Astrocyte of the spinal cord (primary cell): ENCODE measurements at regions not wholly inside any gene's neighbourhood (a gene's known extent, or its start where the extent isn't known, plus 50 kb on each side); places are given as distances from the start of the nearest gene placed in this dataset.

ENCODE experiments used
- DNase-seq: peaks from one replicate; pipeline ENCODE4 v3.0.0; 2011; ENCODE audit warnings: low read depth, low spot score
- H3K4me3 ChIP-seq: 2 replicates; pipeline ENCODE4 v1.5.1; 2011; ENCODE audit warnings: low read depth, mild to moderate bottlenecking, low read length, moderate library complexity
- in situ Hi-C: cut with HindIII; loops from 2 replicates; pipeline ENCODE4 v1.10.0; 2017; ENCODE audit warnings: low sequenced_read_pairs
- TF ChIP-seq, protein P1 (sequence below): IDR thresholded peaks from 2 replicates; pipeline ENCODE4 v1.5.1; 2012; ENCODE audit warnings: low read depth, mild to moderate bottlenecking, low read length, inconsistent platforms

DNA sequence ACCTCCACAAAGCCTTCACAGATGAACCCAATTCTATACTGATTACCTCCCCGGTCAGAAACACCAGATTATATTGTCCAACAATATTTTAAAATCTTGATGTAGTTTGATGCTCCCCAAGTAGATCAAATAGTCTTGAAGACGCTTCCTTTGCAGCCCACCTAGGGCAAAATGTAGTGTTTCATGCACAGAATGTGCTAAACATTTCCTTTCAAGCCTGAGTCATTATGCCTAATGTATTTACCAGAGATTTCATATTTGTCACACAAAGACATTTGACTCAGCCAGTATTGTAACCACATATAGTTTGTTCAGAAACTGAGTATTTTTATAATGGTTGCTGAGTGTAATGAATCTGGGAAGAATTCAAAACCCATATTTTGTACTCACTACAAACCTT lies 1396.8 kb downstream of the LRRC4C start:
- in situ Hi-C loops, result no loop called here
- DNase-seq, result peak; percentile 2
- TF ChIP-seq, protein P1, sequence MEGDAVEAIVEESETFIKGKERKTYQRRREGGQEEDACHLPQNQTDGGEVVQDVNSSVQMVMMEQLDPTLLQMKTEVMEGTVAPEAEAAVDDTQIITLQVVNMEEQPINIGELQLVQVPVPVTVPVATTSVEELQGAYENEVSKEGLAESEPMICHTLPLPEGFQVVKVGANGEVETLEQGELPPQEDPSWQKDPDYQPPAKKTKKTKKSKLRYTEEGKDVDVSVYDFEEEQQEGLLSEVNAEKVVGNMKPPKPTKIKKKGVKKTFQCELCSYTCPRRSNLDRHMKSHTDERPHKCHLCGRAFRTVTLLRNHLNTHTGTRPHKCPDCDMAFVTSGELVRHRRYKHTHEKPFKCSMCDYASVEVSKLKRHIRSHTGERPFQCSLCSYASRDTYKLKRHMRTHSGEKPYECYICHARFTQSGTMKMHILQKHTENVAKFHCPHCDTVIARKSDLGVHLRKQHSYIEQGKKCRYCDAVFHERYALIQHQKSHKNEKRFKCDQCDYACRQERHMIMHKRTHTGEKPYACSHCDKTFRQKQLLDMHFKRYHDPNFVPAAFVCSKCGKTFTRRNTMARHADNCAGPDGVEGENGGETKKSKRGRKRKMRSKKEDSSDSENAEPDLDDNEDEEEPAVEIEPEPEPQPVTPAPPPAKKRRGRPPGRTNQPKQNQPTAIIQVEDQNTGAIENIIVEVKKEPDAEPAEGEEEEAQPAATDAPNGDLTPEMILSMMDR, result no peak
- H3K4me3 ChIP-seq, result no peak overlapping the region

DNA sequence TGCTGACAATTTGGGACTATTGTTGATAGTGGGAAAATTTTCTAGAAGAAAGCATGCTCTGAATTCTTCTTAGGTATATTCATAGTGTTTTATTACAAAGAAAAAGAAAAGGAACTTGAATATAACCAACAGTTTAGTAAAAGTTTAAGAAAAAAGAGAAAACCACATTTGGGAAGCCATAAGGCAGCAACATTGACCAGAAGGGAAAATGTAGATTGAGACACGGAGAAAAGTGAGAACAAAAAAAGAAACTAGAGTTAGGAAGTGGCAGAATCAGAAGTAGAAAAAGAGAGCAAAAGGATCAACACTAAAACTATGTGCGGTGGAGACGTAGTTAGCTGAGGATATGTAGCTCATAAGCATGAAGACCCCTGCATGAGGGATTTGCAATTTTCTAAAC lies 1398.2 kb downstream of the LRRC4C start:
- no peak for DNase-seq
- TF ChIP-seq, protein P1, result no peak
- in situ Hi-C loops, result no loop called here
- H3K4me3 ChIP-seq, result no peak overlapping the region

DNA sequence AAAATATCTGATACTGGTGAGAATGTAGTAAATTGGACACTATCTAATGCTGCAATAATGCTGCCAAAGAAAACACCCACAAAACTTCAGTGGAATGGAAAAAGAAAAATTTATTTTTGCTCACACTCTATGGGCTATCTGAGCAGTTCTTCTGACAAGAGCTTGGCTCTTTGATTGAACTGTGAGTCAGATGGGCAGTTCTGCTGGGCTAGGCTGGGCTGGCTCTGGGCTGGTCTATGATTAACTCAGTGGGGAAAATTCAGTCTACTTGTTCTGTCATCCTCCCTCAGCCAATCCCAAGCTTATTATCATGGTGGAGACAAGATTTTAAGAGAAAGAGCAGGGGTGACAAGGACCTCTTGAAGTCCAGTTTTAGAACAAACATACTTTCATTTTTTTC lies 1404.8 kb downstream of the LRRC4C start:
- no peak overlapping the region for H3K4me3 ChIP-seq
- TF ChIP-seq, protein P1, result no peak
- no peak for DNase-seq
- in situ Hi-C loops, result no loop called here

DNA sequence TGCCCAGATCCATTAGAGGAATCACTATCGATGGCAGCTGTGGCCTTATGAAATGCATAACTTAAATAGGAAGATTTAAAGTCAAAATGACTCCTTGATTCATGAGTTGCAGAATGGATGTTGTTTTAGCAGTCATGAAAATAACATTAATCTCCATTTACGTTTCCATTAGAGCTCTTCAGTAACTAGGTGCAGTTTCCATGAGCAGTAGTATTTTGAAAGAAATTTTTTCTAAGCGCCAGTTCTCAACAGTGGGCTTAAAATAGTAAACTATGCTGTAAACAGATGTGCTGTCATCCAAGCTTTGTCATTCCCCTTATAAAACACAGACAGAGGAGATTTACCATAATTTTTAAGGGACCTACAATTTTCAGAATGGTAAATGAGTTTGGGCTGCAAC lies 1414.1 kb downstream of the LRRC4C start:
- no peak overlapping the region for H3K4me3 ChIP-seq
- no peak for DNase-seq
- in situ Hi-C loops, result no loop called here
- TF ChIP-seq, protein P1, result no peak

DNA sequence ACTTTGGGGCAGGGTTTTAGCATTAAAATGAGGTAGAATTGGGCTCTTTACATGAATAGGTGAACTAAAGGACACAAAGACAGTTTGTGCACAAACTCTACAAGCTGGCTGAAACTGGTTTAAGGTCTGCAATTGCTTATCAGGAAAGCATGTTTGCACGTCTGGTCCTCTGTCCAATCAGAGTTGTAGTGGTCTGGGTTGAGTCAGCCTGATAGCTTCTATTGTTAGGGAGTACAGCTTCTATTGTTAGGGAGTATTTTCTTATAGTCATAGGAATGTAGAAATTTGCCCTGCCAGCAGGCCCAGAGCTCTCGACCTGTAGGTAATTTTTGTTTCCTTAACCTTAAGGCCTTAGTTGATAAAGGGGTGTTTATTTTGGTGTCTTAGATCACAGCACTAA lies 1422.4 kb downstream of the LRRC4C start:
- no peak overlapping the region for H3K4me3 ChIP-seq
- DNase-seq, result no peak
- TF ChIP-seq, protein P1, result no peak
- in situ Hi-C loops, result no loop called here

DNA sequence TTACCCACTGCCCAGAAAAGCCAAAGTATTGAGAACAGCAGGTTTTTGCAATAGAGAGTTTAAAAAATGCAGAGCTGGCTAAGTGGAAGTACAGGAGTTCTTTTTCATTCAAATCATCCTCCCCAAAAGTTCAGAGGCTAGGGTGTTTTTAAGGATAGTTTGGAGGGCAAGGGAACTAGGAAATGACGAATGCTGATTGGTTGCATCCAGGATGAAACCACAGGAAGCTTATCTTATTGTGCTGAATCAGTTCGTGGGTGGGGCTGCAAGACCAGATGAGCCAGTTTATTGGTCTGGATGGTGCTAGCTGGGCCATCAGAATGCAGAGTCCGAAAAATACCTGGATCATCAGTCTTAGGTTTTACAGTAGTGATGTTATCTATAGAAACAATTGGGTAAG lies 1427.1 kb downstream of the LRRC4C start:
- H3K4me3 ChIP-seq, result no peak overlapping the region
- TF ChIP-seq, protein P1, result no peak
- in situ Hi-C loops, result no loop called here
- DNase-seq, result no peak

DNA sequence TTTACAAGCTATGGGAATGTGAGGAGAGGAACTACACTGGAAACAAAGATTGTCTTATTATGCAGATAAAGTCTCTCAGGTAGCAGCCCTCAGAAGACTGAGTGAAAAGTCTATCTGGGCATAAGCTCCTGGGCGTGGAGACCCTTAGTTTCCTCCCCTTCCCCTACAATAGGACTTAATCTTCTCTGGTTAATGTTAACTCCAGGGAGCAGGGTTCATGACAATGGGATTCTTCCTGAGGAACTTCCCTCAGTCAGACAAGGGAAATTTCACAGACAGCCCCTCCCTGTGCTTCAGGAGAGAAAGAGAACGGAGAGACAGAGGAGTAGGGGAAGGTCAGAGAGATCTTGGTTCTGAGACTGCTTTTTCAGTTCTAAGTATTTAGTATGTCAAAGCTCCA lies 1428.6 kb downstream of the LRRC4C start:
- TF ChIP-seq, protein P1, result no peak
- no peak for DNase-seq
- in situ Hi-C loops, result no loop called here
- no peak overlapping the region for H3K4me3 ChIP-seq
